NB4 (cell line): ENCODE measurements at regions not wholly inside any gene's neighbourhood (a gene's known extent, or its start where the extent isn't known, plus 50 kb on each side); places are given as distances from the start of the nearest gene placed in this dataset.

ENCODE experiments used
- POLR2A ChIP-seq: IDR thresholded peaks from 2 replicates; pipeline ENCODE4 v1.6.1; 2011; ENCODE audit warnings: mild to moderate bottlenecking; ENCODE audit not compliant: insufficient read length; ENCODE audit errors: extremely low read depth
- TF ChIP-seq, protein P1 (sequence below): IDR thresholded peaks from one replicate; pipeline ENCODE4 v1.5.1; 2012; ENCODE audit warnings: low read depth, low read length
- TF ChIP-seq, protein P2 (sequence below): IDR thresholded peaks from 2 replicates; pipeline ENCODE4 v1.6.1; 2011; ENCODE audit warnings: low read depth, low read length

DNA sequence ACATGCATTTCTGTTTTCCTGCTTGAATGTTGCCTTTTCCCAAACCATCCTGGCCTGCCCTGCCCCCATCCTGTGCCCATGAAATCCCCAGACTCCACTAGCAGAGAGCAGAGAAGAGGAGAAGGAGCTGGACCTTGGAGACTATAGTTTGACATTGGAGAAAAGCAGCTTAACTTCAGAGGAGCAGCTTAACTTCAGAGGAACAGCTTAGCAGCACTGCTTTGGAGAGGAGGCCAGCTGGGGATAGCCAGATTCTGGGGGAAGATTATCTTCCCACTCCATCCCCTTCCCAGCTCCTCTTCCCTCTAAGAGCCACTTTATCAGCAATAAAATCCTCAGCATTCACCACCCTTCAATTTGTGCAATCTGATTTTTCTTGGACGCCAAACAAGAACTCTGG, 443.0 kb downstream of the PCDH10 start:
- no peak for TF ChIP-seq POLR2A
- TF ChIP-seq, protein P1, sequence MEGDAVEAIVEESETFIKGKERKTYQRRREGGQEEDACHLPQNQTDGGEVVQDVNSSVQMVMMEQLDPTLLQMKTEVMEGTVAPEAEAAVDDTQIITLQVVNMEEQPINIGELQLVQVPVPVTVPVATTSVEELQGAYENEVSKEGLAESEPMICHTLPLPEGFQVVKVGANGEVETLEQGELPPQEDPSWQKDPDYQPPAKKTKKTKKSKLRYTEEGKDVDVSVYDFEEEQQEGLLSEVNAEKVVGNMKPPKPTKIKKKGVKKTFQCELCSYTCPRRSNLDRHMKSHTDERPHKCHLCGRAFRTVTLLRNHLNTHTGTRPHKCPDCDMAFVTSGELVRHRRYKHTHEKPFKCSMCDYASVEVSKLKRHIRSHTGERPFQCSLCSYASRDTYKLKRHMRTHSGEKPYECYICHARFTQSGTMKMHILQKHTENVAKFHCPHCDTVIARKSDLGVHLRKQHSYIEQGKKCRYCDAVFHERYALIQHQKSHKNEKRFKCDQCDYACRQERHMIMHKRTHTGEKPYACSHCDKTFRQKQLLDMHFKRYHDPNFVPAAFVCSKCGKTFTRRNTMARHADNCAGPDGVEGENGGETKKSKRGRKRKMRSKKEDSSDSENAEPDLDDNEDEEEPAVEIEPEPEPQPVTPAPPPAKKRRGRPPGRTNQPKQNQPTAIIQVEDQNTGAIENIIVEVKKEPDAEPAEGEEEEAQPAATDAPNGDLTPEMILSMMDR: no peak
- TF ChIP-seq, protein P2, sequence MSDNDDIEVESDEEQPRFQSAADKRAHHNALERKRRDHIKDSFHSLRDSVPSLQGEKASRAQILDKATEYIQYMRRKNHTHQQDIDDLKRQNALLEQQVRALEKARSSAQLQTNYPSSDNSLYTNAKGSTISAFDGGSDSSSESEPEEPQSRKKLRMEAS: no peak
